Panc1 (cell line): ENCODE measurements at regions not wholly inside any gene's neighbourhood (a gene's known extent, or its start where the extent isn't known, plus 50 kb on each side); places are given as distances from the start of the nearest gene placed in this dataset.

Experiments used
- POLR2AphosphoS5 ChIP-seq: IDR thresholded peaks from 2 replicates; pipeline ENCODE4 v1.6.1; 2012; ENCODE audit warnings: mild to moderate bottlenecking, low read depth, low read length, moderate library complexity
- SIN3A ChIP-seq: IDR thresholded peaks from 2 replicates; pipeline ENCODE4 v1.6.1; 2012; ENCODE audit warnings: low read depth, mild to moderate bottlenecking, low read length, moderate library complexity, borderline replicate concordance; ENCODE audit not compliant: insufficient read depth
- TCF7L2 ChIP-seq: IDR thresholded peaks from 2 replicates; pipeline ENCODE4 v1.6.1; 2011; ENCODE audit warnings: mild to moderate bottlenecking, low read depth, low read length, inconsistent platforms
- TF ChIP-seq, protein P1 (sequence below): fragments of 450-650 bp; IDR thresholded peaks from 2 replicates; pipeline ENCODE4 v1.5.1; 2017; ENCODE audit warnings: mild to moderate bottlenecking

GRCh38 chr9:79268806-79269205 is 303.0 kb upstream of the TLE4 start:
- TF ChIP-seq, protein P1, sequence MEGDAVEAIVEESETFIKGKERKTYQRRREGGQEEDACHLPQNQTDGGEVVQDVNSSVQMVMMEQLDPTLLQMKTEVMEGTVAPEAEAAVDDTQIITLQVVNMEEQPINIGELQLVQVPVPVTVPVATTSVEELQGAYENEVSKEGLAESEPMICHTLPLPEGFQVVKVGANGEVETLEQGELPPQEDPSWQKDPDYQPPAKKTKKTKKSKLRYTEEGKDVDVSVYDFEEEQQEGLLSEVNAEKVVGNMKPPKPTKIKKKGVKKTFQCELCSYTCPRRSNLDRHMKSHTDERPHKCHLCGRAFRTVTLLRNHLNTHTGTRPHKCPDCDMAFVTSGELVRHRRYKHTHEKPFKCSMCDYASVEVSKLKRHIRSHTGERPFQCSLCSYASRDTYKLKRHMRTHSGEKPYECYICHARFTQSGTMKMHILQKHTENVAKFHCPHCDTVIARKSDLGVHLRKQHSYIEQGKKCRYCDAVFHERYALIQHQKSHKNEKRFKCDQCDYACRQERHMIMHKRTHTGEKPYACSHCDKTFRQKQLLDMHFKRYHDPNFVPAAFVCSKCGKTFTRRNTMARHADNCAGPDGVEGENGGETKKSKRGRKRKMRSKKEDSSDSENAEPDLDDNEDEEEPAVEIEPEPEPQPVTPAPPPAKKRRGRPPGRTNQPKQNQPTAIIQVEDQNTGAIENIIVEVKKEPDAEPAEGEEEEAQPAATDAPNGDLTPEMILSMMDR = no peak
- TF ChIP-seq POLR2AphosphoS5 (no peak), TCF7L2 (no peak), SIN3A (no peak)
